ENCODE measurements at regions not wholly inside any gene's neighbourhood (a gene's known extent, or its start where the extent isn't known, plus 50 kb on each side); places are given as distances from the start of the nearest gene placed in this dataset.

DNA sequence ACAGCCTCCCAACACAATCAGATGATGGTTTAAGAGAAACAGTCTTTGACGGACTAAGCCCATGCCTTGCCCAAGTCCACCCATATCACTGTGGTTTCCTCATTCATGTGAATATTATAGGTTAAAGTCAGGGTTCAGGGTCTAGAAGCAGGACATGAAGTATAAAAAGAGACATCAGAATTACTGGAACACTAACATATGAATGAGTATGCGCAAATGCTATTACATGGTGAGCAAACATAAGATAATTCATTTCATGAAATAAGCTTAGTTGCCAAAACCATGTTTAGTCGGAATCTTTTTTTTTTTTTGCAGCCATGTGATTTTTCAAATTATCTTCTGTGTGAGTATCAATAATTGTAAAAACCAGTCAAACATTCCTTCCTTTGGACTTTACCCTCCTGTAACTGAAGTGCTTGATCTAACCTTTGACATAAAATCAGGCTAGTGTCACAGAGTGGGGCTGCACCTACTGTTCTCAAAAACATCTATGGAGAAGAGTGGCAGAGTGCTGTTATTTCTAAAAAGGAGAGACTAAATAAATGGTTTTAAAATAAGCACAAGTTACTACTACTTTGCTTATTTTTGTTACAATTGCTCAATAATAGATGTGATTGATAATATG, 84.9 kb upstream of the NRIP1 start:
- H3K23ac ChIP-seq (ENCODE audit: low read depth, low read length): no peak overlapping the region
- H4K5ac ChIP-seq (ENCODE audit: low read depth, low read length): no peak overlapping the region
- ATAC-seq (ENCODE audit: low read depth) (no peak), DNase-seq (no peak)
- no peaks in the 10 kb centered on the region for H3K79me1 ChIP-seq (ENCODE audit: low read depth in 1 of 2, low read length in 2 of 2)
- CTCF ChIA-PET: interaction anchor here (0.6 kb wide), 1 partner anchor 271 kb away, joined by 4 read pairs; no protein-coding TSS in a partner anchor
- no peak overlapping the region for H3K4me2 ChIP-seq (ENCODE audit: low read depth, low read length)
- H3K27ac ChIP-seq (ENCODE audit: insufficient read depth, low read length): no peak overlapping the region
- H4K8ac ChIP-seq (ENCODE audit: low read depth in 2 of 2, low read length in 2 of 2): no peak overlapping the region
- H2AK9ac ChIP-seq (replicated peaks; ENCODE audit: low read depth, low read length, poor library complexity): no peak overlapping the region
- no peak overlapping the region for H3K9ac ChIP-seq (ENCODE audit: low read depth, low read length)
- no peak overlapping the region for H2AFZ ChIP-seq (replicated peaks; ENCODE audit: low read length, poor library complexity)
- dilution Hi-C loops (cut with HindIII; ENCODE audit: low sequenced_read_pairs, unreplicated experiment): no loop called here
- no peaks in the 10 kb centered on the region; the same call in 1 of the 2 replicates for H3K27me3 ChIP-seq (ENCODE audit: control insufficient read depth, insufficient read depth, low read length)
- H3K9me1 ChIP-seq (ENCODE audit: insufficient read depth, low read length): no peaks in the 10 kb centered on the region
- H3K4ac ChIP-seq (ENCODE audit: low read depth, low read length): no peak overlapping the region
- no peak overlapping the region for H3K14ac ChIP-seq (replicated peaks; ENCODE audit: low read depth, low read length)
- no peak overlapping the region for H2BK20ac ChIP-seq (ENCODE audit: low read depth, low read length)
- no peaks in the 10 kb centered on the region for H4K20me1 ChIP-seq (ENCODE audit: insufficient read depth, low read length)
- TF ChIP-seq, protein P1, sequence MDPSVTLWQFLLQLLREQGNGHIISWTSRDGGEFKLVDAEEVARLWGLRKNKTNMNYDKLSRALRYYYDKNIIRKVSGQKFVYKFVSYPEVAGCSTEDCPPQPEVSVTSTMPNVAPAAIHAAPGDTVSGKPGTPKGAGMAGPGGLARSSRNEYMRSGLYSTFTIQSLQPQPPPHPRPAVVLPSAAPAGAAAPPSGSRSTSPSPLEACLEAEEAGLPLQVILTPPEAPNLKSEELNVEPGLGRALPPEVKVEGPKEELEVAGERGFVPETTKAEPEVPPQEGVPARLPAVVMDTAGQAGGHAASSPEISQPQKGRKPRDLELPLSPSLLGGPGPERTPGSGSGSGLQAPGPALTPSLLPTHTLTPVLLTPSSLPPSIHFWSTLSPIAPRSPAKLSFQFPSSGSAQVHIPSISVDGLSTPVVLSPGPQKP (IDR thresholded peaks at IDR 0.05; ENCODE audit: borderline replicate concordance, low read depth, low read length): no peak
- TF ChIP-seq RCOR1 (IDR thresholded peaks at IDR 0.05; ENCODE audit: insufficient replicate concordance, low read length) (no peak), SMC3 (IDR thresholded peaks at IDR 0.05; ENCODE audit: low read depth, low read length) (no peak), MAFK (IDR thresholded peaks at IDR 0.05; ENCODE audit: low read depth, low read length) (no peak)
- TF ChIP-seq, protein P2, sequence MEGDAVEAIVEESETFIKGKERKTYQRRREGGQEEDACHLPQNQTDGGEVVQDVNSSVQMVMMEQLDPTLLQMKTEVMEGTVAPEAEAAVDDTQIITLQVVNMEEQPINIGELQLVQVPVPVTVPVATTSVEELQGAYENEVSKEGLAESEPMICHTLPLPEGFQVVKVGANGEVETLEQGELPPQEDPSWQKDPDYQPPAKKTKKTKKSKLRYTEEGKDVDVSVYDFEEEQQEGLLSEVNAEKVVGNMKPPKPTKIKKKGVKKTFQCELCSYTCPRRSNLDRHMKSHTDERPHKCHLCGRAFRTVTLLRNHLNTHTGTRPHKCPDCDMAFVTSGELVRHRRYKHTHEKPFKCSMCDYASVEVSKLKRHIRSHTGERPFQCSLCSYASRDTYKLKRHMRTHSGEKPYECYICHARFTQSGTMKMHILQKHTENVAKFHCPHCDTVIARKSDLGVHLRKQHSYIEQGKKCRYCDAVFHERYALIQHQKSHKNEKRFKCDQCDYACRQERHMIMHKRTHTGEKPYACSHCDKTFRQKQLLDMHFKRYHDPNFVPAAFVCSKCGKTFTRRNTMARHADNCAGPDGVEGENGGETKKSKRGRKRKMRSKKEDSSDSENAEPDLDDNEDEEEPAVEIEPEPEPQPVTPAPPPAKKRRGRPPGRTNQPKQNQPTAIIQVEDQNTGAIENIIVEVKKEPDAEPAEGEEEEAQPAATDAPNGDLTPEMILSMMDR (conservative IDR thresholded peaks at IDR 0.05; ENCODE audit: low read depth, low read length): no peak
- no peak overlapping the region for H2BK120ac ChIP-seq (ENCODE audit: low read depth, low read length)
- intact Hi-C loops (cut with micrococcal nuclease): no loop called here
- no TSS peak for BruUV-seq (replicated peaks)
- H3K18ac ChIP-seq (ENCODE audit: low read depth, low read length): no peak overlapping the region
- no peaks in the 10 kb centered on the region for H3K9me3 ChIP-seq (ENCODE audit: control insufficient read depth, insufficient read depth, low read length)
- no peaks in the 10 kb centered on the region for H3K36me3 ChIP-seq (ENCODE audit: control insufficient read depth, insufficient read depth, low read length)
- POLR2A ChIA-PET (ENCODE audit: unreplicated experiment): no interaction called here
- H2BK5ac ChIP-seq (ENCODE audit: low read depth, low read length, poor library complexity, severe bottlenecking): no peak overlapping the region
- in situ Hi-C loops (cut with MboI; ENCODE audit: low sequenced_read_pairs): no loop called here
- H3K4me1 ChIP-seq (ENCODE audit: control insufficient read depth, insufficient read depth, low read length): no peaks in the 10 kb centered on the region
- no peak overlapping the region for H3K4me3 ChIP-seq (ENCODE audit: insufficient read depth, low read depth, low read length)
- no peak overlapping the region for H3K56ac ChIP-seq (ENCODE audit: extremely low read depth, insufficient read depth, low read length)
- no CpG with 5 or more reads among the region's 3 CpGs for WGBS, 2 experiments (ENCODE audit: extremely low coverage in 2 of 2, insufficient read length in 1 of 2)
- H2BK15ac ChIP-seq (ENCODE audit: low read depth, low read length): no peak overlapping the region
- no peak overlapping the region for H2AK5ac ChIP-seq (ENCODE audit: low read depth, low read length)
- no peak overlapping the region for H4K91ac ChIP-seq (ENCODE audit: insufficient read depth, low read depth, low read length)

Data from IMR-90 (cell line).